Lower leg skin (tissue), 3 donors: ENCODE measurements at regions not wholly inside any gene's neighbourhood (a gene's known extent, or its start where the extent isn't known, plus 50 kb on each side); places are given as distances from the start of the nearest gene placed in this dataset.
"Not testable (repeated sequence)": the region's sequence is repeated elsewhere in the genome, so short reads cannot be mapped to it uniquely, and the experiment has no call there.

Source experiments
- POLR2A ChIP-seq, 2 donors: fragments of 450-650 bp; IDR thresholded peaks; one replicate each; pipeline ENCODE4 v1.6.1; 2016 to 2017; ENCODE audit warnings: antibody characterized with exemption in 2 of 2, mild to moderate bottlenecking in 1 of 2, moderate library complexity in 1 of 2
- TF ChIP-seq, protein P1 (sequence below), 3 donors: fragments of 450-650 bp; IDR thresholded peaks; one replicate each; pipeline ENCODE4 v1.5.1; 2016; ENCODE audit warnings: antibody characterized with exemption in 3 of 3, mild to moderate bottlenecking in 3 of 3, moderate library complexity in 2 of 3

DNA sequence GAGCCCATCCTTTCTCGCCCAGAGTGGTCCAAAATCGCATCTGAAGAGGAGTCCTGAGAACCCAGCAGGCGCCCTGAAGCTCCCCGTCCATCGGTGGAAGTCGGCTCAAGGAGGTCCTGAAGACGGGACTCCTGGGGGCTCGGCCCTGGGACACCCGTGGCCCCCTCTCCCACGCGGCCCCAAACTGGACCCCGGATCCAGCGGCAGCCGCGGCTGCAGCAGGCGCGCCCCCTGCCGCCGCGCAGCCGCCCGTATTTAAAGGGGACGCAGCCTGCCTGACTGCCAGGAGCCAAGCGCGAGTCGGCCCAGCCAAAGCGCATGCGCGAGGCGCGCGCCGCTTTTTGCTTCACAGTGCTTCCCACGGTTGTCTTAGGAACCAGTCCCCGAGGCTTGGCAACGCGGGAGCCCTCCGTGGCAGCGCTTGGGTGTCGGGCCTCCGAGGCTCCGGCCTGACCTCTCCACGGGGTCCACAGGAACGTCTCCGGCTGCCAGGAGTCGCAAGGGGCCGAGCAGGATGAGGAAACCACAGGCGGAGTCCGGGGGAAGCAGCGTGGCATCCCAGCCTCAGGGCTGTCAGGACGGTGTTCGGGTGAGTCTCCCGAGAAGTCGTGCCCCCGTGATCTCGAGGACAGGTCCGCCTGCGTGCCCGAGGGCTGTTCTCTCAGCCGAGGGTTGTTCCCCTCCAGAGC is 691.6 kb downstream of the KCNJ18 start:
- TF ChIP-seq, protein P1, sequence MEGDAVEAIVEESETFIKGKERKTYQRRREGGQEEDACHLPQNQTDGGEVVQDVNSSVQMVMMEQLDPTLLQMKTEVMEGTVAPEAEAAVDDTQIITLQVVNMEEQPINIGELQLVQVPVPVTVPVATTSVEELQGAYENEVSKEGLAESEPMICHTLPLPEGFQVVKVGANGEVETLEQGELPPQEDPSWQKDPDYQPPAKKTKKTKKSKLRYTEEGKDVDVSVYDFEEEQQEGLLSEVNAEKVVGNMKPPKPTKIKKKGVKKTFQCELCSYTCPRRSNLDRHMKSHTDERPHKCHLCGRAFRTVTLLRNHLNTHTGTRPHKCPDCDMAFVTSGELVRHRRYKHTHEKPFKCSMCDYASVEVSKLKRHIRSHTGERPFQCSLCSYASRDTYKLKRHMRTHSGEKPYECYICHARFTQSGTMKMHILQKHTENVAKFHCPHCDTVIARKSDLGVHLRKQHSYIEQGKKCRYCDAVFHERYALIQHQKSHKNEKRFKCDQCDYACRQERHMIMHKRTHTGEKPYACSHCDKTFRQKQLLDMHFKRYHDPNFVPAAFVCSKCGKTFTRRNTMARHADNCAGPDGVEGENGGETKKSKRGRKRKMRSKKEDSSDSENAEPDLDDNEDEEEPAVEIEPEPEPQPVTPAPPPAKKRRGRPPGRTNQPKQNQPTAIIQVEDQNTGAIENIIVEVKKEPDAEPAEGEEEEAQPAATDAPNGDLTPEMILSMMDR (IDR thresholded peaks at IDR 0.05) = not testable (repeated sequence)
- not testable (repeated sequence) for TF ChIP-seq POLR2A (IDR thresholded peaks at IDR 0.05)
